Hepatocyte (in vitro differentiated cells): ENCODE measurements at regions not wholly inside any gene's neighbourhood (a gene's known extent, or its start where the extent isn't known, plus 50 kb on each side); places are given as distances from the start of the nearest gene placed in this dataset.

Experiments used
- EZH2 ChIP-seq: fragments of 200-600 bp; sonication (generic); IDR thresholded peaks from 2 replicates; pipeline ENCODE4 v1.6.1; 2016; ENCODE audit warnings: antibody characterized with exemption, mild to moderate bottlenecking, borderline replicate concordance
- EZH2phosphoT487 ChIP-seq: fragments of 200-600 bp; sonication (generic); IDR thresholded peaks from one replicate; pipeline ENCODE4 v1.6.1; 2018; ENCODE audit warnings: antibody characterized with exemption, mild to moderate bottlenecking, low read depth, moderate library complexity; ENCODE audit not compliant: unreplicated experiment, severe bottlenecking
- TF ChIP-seq, protein P1 (sequence below): fragments of 200-600 bp; sonication (generic); IDR thresholded peaks from 2 replicates; pipeline ENCODE4 v1.5.1; 2016; ENCODE audit warnings: antibody characterized with exemption, mild to moderate bottlenecking; ENCODE audit not compliant: poor library complexity

- TF ChIP-seq, protein P1, sequence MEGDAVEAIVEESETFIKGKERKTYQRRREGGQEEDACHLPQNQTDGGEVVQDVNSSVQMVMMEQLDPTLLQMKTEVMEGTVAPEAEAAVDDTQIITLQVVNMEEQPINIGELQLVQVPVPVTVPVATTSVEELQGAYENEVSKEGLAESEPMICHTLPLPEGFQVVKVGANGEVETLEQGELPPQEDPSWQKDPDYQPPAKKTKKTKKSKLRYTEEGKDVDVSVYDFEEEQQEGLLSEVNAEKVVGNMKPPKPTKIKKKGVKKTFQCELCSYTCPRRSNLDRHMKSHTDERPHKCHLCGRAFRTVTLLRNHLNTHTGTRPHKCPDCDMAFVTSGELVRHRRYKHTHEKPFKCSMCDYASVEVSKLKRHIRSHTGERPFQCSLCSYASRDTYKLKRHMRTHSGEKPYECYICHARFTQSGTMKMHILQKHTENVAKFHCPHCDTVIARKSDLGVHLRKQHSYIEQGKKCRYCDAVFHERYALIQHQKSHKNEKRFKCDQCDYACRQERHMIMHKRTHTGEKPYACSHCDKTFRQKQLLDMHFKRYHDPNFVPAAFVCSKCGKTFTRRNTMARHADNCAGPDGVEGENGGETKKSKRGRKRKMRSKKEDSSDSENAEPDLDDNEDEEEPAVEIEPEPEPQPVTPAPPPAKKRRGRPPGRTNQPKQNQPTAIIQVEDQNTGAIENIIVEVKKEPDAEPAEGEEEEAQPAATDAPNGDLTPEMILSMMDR = no peak
- TF ChIP-seq EZH2 = no peak
- TF ChIP-seq EZH2phosphoT487 = no peak
These were observed 735.0 kb downstream of the FGF9 start for GRCh38 chr13:22405891-22406290.
